GM19397 (cell line): ENCODE measurements at regions not wholly inside any gene's neighbourhood (a gene's known extent, or its start where the extent isn't known, plus 50 kb on each side); places are given as distances from the start of the nearest gene placed in this dataset.
"Not testable (repeated sequence)": the region's sequence is repeated elsewhere in the genome, so short reads cannot be mapped to it uniquely, and the experiment has no call there.

Source experiments
- ATAC-seq: cut with Tn5 transposase; IDR thresholded peaks from one replicate; pipeline ENCODE4 v1.9.1; 2021; ENCODE audit warnings: mild to moderate bottlenecking, moderate library complexity; ENCODE audit not compliant: unreplicated experiment

DNA sequence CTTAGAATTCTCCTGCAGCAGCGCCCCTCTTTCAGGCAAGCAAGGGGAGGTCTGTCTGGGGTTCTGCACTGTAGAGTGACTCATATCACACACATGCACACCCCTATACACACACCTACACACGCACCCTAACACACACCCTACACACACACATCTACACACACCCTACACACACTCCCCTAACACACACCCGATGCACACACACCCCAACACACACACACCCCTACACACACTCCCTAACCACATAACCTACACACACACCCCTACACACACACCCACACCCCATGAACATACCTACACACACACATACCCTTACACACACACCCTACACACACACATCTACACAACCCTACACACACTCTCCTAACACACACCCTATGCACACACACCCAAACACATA lies 493.2 kb downstream of the IRS2 start:
- no peak for ATAC-seq

DNA sequence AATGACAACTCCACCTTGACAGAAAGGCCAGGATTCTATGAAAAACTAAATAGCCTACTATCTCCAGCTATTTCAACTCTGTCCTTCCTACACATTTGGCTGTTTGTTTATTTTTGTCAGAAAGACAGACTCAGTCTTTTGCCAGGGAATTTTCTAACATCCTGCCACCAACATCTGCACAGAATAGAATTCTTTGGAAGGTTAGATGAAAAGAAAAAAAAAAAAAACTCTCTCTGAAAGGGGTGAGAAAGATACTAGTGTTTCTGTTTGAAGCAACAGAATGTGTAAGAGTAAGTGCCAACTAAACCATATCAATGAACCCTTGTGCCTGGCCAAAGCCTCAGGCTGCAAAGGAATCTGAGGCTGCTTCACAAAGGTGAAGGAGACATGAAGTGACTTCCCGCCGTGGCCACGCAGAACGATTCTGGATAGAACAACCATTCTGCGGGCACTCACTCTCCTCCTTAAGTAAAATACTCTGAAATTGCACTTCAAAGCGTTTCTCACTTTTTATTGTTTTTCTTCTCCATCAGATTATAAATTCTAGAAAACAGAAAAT lies 498.2 kb downstream of the IRS2 start:
- ATAC-seq, result no peak

DNA sequence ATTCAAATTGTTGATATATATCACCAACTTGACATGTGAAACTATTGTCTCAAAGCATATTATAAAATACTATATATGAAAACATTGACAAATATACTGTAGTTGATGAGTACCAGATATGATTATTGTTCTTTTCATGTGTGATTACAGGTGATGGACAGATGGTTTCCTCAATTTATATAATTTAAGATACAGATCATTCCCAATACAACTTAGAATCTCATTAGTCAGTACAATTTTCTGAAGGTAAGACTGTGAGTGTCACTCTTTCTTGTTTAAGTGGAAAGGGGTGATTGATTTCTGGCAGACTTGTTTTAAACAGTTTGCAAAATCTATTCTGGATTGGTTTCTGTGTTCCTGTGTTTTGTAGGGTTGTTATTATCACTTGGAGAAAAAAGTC lies 498.8 kb downstream of the IRS2 start:
- no peak for ATAC-seq

DNA sequence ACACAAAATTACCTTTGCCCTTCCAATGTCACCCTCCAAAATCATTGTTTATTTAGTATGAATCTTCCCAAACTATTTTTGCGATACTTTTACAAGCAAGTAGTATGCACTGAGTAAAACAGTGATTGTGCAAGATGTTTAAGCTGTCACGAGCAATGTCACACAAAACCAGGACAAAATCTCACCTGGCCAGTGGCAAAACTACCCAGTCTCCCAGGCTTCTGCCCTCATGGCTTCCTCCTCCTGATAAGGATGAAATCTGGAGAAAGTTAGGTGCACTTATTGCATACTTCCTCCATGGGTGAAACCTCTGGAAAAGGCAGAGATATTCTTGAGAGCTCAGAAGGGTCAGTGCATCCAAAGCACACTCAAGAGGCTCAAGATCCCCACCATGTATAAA lies 500.8 kb downstream of the IRS2 start:
- no peak for ATAC-seq

DNA sequence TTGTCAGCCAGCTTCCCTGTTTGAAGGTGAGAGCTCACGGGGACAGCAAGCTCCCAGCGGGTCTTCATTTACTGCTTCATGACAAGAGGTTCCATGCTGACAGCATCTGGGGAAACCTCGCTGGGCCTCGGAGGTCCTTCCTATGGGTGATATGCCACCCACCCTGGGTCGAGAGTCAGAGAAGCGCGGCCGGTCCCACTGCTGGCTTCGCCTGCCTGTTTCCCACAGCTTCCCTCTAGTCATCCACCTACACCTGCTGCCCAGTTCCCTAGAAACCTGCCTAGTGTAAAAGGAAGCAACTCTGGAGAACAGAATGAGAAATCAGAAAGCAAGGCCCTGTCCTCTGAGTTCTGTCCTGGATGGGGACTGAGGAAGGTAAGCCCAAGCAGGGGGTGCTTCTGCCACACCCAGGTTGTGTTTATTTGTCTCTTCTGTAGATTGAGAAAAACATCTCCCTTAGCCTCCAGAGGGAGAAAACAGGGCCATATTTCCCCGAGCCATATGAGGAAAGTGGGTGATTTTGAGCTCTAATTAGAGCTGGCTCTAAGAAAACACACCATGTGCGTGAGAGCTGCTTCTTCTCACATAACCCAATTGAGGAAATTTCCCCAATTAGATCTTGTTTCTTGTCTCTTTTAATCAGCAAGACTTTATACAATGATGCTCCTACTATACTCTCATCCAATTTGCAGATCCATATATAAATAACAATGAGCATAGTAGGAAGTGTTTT lies 504.3 kb downstream of the IRS2 start:
- no peak for ATAC-seq

DNA sequence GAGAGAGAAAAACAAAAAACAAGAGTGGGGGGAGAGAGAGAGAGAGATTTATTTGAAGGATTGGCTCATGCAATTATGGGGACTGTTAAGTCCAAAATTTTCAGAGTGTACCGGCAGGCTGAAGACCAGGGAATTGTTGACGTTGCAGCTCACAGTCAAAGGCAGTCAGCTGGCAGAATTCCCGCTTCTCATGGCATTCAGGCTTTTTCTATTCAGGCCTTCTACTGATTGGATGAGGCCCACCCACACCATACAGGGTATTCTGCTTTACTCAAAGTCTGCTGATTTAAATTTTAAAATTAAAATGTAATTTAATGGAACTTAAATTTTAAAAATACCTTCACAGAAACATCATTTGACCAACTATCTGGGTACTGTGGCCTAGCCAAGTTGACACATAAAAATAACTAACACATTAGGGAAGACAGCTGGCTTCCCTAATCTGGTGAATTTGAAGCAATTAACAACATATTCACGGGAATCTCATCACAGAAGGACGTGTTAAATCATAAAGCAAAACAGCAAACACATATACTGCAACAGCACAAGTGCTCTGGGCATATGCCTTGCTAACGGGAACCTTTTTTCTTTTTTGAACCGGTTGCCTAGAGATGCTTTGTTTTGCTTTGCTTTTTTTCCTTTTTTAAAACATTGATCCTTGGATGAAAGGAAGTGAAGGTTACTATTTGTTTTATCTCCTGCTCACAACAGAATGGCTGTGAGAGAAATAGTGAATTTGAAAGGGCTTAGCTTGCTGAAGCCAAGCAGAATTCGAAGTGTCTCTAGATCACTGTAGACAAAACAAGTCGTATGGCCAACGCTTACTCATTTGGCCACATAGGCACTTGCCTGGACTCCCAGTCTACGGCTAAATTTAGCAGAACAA lies 505.1 kb downstream of the IRS2 start:
- ATAC-seq, result no peak

DNA sequence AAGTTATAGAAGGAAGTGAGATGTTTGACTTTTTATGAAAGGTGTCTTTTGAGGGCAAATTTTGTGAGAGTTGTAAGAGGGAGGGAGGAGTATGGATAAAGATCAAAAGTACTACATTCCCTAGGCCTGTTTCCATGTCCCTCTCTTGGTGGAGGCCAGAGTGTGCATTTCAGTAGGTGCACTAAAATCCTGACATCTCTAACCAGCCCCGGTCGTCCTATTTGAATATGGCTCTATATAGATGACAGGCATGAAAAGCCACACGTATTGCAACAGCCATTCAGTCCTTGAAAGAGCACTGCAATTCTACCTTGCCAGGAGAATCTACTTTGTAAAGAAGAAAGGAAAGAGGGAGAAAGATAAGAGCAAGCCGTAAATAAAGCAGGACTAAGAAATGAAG lies 510.1 kb downstream of the IRS2 start:
- no peak for ATAC-seq

DNA sequence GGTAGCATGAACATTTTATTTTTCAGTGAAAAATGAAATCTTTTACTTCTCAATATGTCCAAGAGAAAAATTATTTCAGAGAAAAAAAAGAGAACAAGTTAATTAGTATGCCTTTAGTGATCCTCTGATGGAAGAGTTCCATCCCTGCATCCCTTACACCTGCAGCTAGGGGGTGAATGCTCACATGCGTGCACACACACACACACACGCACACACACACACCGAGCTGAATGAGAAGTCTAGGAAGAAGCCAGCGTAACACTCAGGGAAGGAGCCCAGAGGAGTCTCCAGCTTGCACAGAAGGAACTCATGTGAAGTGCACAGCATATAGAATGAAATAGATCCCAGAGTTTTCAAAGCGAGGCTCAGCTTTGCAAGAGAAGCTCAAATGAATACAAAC lies 510.5 kb downstream of the IRS2 start:
- ATAC-seq, result no peak

DNA sequence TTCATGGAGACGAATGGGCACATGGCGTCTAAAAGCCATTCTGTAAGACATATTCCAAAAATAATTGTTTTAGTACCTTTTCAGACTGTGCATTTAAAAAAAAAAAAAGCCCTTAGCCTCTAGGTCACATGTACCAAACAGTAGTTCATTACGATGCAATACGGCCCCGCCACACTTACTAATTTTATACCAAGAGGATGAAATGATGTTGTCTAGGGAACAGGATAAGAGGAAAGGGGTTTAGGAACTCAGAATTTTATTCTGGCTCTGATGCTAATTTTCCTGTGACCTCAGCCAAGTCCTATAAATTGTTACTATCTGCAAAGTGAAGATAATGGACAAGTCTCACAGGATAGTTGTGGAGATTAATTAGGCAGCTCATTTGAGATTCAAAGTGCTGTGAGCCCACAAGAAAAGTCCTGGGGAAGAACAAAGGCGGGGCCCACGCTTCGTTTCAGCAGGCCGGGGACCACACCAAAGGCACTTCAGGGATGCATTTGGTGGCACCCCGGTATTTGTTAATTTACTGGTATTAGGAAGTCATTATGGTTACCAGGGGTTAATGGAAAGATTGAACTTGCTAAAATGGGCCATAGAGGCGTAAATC lies 511.1 kb downstream of the IRS2 start:
- ATAC-seq, result no peak

DNA sequence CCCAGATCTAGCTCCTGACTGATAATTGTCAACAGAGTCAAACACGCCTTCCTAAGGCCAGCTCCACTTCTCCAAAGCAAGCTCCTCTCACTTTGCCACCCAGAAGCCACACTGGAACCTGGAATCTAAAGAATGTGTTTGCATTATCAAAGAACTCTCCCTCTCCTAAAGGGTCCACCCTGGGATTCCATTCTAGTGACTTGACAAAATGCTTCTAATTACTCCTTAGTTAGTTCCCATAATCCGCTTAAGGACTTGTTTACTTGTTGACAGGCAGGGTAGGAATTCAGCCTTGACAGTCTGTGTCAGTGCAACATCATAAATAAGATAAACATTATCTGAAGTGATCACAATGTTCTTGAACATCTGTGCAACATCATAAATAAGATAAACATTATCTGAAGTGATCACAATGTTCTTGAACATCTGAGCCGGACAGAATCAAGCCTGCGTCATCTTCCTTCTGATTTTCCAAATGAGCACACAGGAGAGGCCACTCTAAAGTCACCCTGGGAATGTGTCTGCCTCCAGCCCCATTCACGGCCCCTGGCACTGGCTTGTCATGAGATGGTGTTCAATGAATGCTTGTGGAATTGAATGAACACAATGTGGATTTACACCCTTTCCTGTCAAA lies 512.1 kb downstream of the IRS2 start:
- no peak for ATAC-seq

DNA sequence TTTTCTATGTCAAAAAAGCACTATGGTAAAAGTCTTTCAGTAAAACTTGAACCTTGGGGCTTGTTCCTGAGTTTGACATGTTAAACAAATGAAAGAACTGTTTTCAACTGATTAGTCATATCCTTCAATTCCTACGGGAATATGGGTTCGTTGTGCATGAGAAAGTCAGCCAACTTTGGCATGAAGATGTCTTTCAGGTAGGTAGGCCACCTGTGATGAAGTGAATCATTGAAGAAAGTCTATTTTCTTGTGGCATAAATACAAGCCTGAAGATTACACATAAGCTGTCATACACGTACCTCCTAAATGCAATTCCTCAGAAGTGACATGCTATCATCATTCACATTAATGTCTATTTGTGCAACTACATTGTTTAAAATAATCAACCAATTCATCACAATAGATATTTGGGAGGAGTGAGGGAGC lies 513.0 kb downstream of the IRS2 start:
- no peak for ATAC-seq

DNA sequence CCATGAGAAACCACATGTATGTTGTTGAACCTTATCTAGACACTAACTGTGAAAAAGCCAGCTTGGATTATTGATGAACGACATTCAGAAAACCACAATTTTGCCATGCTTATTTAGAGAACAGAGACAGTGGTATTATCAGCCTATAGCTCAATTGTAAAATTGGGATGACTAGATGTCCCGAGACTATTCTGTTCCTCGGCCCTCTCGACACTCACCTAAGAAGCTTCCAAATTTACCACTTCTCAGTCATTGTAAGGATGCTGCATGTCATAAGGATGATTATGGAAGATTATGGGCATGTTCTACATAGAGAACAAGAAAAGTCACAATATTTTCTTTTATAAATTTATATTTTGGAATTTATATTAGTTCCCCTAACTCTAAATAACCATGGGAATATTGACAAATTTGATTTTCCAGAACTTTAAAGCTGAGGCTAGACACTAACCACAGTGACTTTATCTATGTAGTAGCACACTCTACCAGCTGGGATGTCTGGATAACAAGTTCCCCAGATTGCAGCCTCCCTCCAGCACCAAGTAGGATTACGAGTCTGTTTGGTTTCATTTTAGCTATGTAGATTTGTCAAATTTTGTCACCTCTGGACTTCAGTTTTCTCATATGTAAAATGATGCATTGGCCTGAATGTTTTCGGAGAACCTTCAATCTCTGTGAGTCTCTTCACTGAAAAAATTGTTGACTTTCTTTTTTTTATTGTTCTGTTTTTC lies 513.6 kb downstream of the IRS2 start:
- no peak for ATAC-seq

DNA sequence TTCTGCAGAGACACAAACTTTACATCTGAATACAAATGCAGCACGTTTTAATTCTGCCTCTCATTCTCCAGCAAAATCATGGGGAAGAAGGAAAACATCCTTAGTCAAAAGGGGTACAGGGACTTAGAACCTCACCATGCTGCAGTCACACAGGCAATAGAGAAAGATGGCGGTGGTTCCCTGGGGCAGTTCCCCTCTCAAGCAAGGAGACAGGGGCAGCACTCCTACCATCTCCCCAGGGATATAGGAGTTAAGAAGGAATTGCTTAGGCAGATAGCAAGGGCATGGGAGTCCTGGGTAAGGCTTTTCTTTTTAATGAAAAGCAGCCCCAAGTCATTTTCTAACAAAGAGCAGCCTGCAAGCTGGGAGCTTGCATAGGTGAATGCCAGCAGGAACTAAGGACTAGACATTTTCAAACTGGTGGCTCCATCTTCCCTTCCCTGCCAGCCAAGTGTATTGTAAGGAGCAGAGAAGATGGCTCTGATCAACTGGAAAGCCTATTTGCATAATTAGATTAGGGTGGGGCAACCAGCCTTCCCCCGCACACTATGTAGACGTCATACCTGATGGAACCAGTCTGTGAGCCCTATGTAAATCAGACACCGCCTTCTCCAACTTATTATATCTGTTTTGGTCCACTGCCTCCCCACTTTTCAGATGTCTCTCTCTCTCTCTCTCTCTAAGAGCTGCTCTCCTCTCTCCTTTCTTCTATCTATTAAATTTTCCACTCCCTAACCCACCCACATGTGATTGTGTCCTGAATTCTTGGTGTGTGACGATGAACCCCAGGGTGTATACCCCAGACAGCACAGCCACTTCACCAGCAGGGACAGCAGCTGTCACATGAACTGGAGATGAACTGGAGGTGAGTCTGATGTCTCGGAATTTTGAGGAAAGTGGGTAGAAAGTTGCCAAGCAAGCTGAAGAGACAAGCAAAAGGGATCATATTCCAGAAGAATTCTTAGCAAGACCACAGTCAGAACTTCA lies 514.5 kb downstream of the IRS2 start:
- ATAC-seq, result no peak

DNA sequence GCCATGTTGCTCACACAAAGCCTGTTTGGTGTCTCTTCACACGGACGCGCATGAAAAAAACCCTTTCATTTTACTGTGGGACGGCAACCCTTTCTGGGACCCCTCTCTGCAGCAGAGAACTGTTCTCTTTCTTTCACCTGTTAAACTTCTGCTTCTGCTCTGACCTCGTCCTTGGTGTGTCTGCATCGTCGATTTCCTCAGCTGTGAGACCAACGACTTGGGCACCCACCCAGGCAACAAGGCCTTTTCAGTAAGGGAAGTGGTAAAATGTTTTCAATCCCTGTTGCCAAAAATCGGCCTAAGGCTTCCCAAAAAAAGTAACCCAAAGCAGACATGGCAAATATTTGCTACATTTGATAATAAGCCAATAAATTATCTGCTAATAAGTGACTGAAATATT lies 515.3 kb downstream of the IRS2 start:
- no peak for ATAC-seq

DNA sequence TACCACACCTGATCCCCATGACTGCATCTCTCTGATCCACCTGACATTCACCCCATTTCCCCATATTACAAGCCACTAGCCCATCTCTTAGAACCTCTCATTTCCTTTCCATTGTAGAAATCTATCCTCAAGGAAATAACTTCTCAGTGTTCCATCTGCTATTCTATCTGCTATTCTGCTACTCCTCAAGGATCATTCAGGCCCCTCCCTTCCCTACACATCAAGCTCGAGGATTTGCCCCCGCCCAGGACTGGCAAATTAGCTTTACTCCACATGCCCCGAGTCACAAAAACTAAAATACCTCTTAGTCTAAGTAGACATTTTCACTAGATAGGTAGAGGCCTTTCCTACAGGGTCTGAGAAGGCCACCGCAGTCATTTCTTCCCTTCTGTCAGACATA lies 517.0 kb downstream of the IRS2 start:
- not testable (repeated sequence) for ATAC-seq

DNA sequence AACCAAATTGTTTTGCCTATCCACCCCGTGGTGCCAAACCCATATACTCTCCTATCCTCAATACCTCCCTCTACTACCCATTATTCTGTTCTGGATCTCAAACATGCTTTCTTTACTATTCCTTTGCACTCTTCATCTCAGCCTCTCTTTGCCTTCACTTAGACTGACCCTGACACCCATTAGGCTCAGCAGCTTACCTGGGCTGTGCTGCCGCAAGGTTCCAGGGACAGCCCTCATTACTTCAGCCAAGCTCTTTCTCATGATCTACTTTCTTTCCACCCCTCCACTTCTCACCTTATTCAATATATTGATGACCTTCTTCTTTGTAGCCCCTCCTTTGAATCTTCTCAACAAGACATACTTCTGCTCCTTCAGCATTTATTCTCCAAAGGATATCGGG lies 517.9 kb downstream of the IRS2 start:
- ATAC-seq, result not testable (repeated sequence)

DNA sequence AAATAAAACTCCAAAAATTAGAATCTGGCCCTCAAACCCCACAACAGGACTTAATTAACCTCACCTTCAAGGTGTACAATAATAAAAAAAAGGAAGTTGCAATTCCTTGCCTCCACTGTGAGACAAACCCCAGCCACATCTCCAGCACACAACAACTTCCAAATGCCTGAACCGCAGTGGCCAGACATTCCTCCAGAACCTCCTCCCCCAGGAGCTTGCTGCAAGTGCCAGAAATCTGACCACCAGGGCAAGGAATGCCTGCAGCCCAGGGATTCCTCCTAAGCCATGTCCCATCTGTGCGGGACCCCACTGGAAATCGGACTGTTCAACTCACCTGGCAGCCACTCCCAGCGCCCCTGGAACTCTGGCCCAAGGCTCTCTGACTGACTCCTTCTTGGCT lies 519.0 kb downstream of the IRS2 start:
- not testable (repeated sequence) for ATAC-seq

DNA sequence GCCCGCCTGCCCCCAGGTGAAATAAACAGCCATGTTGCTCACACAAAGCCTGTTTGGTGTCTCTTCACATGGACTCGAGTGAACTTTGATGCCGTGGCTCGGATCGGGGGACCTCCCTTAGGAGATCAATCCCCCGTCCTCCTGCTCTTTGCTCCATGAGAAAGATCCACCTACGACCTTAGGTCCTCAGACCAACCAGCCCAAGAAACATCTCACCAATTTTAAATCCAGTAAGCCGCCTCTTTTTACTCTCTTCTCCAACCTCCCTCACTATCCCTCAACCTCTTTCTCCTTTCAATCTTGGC lies 521.0 kb downstream of the IRS2 start:
- ATAC-seq, result not testable (repeated sequence)
